ENCODE measurements at regions not wholly inside any gene's neighbourhood (a gene's known extent, or its start where the extent isn't known, plus 50 kb on each side); places are given as distances from the start of the nearest gene placed in this dataset.

- no peaks in the 10 kb centered on the region for H3K27me3 ChIP-seq
- 79 to 92% (median 81%) methylated on average over 5 of the region's 5 CpGs for WGBS, 3 donors
Observed at GRCh38 chr10:131429141-131429540, 117.6 kb upstream of the TCERG1L start.

DNA sequence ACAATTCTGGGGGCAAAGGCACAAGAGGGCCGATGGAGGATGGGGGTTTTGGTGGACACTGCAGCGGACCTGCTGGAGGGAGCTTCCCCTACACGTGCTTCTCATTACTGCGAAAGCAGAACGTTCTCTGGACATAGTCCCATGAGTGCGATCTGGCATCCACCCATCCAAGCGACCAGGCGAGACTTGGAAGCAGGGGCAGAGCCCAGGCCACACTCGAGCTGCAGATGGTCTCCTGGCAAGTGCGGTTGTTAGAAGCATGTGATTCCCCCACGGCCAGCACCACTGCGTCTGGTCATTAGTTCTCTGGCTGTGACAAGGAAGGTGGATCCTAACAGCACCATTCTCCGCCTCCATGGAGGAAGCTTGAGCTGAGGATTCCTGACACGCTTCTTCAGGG is 118.4 kb upstream of the TCERG1L start:
- Histone ChIP-seq H3K27me3 (no peaks in the 10 kb centered on the region), H3K27ac (no peak overlapping the region), H3K4me3 (no peak overlapping the region), H3K4me1 (ENCODE audit: insufficient read depth) (peaks cover 22% of the 10 kb centered on the region), H3K36me3 (no peaks in the 10 kb centered on the region), H3K9me3 (no peaks in the 10 kb centered on the region)
- DNase-seq: peak in 1 of 5 donors; percentile 49
- 52 to 64% (median 57%) methylated on average over 14 of the region's 14 CpGs for WGBS, 3 donors
- TF ChIP-seq, protein P1, sequence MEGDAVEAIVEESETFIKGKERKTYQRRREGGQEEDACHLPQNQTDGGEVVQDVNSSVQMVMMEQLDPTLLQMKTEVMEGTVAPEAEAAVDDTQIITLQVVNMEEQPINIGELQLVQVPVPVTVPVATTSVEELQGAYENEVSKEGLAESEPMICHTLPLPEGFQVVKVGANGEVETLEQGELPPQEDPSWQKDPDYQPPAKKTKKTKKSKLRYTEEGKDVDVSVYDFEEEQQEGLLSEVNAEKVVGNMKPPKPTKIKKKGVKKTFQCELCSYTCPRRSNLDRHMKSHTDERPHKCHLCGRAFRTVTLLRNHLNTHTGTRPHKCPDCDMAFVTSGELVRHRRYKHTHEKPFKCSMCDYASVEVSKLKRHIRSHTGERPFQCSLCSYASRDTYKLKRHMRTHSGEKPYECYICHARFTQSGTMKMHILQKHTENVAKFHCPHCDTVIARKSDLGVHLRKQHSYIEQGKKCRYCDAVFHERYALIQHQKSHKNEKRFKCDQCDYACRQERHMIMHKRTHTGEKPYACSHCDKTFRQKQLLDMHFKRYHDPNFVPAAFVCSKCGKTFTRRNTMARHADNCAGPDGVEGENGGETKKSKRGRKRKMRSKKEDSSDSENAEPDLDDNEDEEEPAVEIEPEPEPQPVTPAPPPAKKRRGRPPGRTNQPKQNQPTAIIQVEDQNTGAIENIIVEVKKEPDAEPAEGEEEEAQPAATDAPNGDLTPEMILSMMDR (IDR thresholded peaks at IDR 0.05): no peak
- no peak for TF ChIP-seq EP300 (IDR thresholded peaks at IDR 0.05)
- no peak for TF ChIP-seq POLR2A (IDR thresholded peaks at IDR 0.05)
- intact Hi-C loops (cut with DNase I): no loop called here

More at GRCh38 chr10:131429141-131429540, 117.6 kb upstream of the TCERG1L start:
- intact Hi-C loops (cut with DNase I): no loop called here
- no peak overlapping the region for H3K27ac ChIP-seq
- no peaks in the 10 kb centered on the region for H3K36me3 ChIP-seq
- peaks cover 30% of the 10 kb centered on the region for H3K4me1 ChIP-seq (ENCODE audit: insufficient read depth)
- no peak overlapping the region for H3K4me3 ChIP-seq
- DNase-seq: peak in 1 of 5 donors; percentile 26
- no peaks in the 10 kb centered on the region for H3K9me3 ChIP-seq
- no peak for TF ChIP-seq POLR2A (IDR thresholded peaks at IDR 0.05)
- TF ChIP-seq, protein P1 (IDR thresholded peaks at IDR 0.05): no peak
- no peak for TF ChIP-seq EP300 (IDR thresholded peaks at IDR 0.05)

- no peaks in the 10 kb centered on the region for H3K27me3 ChIP-seq
- WGBS, 3 donors: 34 to 49% (median 40%) methylated on average over 16 of the region's 16 CpGs
- TF ChIP-seq, protein P1 (IDR thresholded peaks at IDR 0.05): no peak
- no peak for DNase-seq
- intact Hi-C loops (cut with DNase I): no loop called here
- H3K27ac ChIP-seq: no peak overlapping the region
- H3K4me1 ChIP-seq (ENCODE audit: insufficient read depth): peaks cover 16% of the 10 kb centered on the region
- H3K36me3 ChIP-seq: no peaks in the 10 kb centered on the region
- no peaks in the 10 kb centered on the region for H3K9me3 ChIP-seq
- no peak overlapping the region for H3K4me3 ChIP-seq
Observed at GRCh38 chr10:131430716-131431412, 119.3 kb upstream of the TCERG1L start.

- TF ChIP-seq POLR2A (IDR thresholded peaks at IDR 0.05) (no peak), EP300 (IDR thresholded peaks at IDR 0.05) (no peak)
- TF ChIP-seq, protein P1 (IDR thresholded peaks at IDR 0.05): no peak
- peaks cover 17% of the 10 kb centered on the region for H3K4me1 ChIP-seq (ENCODE audit: insufficient read depth)
- 74 to 76% (median 74%) methylated on average over 7 of the region's 7 CpGs for WGBS, 3 donors
- no peaks in the 10 kb centered on the region for H3K36me3 ChIP-seq
- H3K27me3 ChIP-seq: no peaks in the 10 kb centered on the region
- intact Hi-C loops (cut with DNase I): no loop called here
- H3K9me3 ChIP-seq: no peaks in the 10 kb centered on the region
- H3K4me3 ChIP-seq: no peak overlapping the region
- H3K27ac ChIP-seq: no peak overlapping the region
- DNase-seq: no peak
Observed at GRCh38 chr10:131431533-131431932, 120.0 kb upstream of the TCERG1L start.
